Stomach (tissue), 8 donors: ENCODE measurements at regions not wholly inside any gene's neighbourhood (a gene's known extent, or its start where the extent isn't known, plus 50 kb on each side); places are given as distances from the start of the nearest gene placed in this dataset.

Experiments
- DNase-seq, 2 donors: peaks; one replicate each; pipeline versions ENCODE4 v3.0.0 to v3.0.0-alpha.2; 2013 to 2019
- H3K27ac ChIP-seq, 5 donors: fragments of 200-600 bp in 4 of 5; sonication (generic) in 4 of 5; one replicate each; pipeline ENCODE4 v1.5.1; 2013 to 2019; ENCODE audit warnings: mild to moderate bottlenecking in 1 of 5, moderate library complexity in 1 of 5
- H3K27me3 ChIP-seq, 3 donors: fragments of 200-600 bp; sonication (generic); one replicate each; pipeline ENCODE4 v1.5.1; 2017 to 2019; ENCODE audit warnings: mixed run types in 1 of 3
- H3K36me3 ChIP-seq, 4 donors: fragments of 200-600 bp; sonication (generic); 1 replicate in 3 of 4; 2 replicates in 1 of 4; pipeline ENCODE4 v1.5.1; 2016 to 2019
- H3K4me1 ChIP-seq, 4 donors: fragments of 200-600 bp; sonication (generic); one replicate each; pipeline ENCODE4 v1.5.1; 2016 to 2019
- H3K4me3 ChIP-seq, 4 donors: fragments of 200-600 bp; sonication (generic) in 3 of 4; one replicate each; pipeline ENCODE4 v1.5.1; 2016 to 2019; ENCODE audit warnings: mild to moderate bottlenecking in 1 of 4
- H3K9me3 ChIP-seq, 4 donors: fragments of 200-600 bp; sonication (generic); one replicate each; pipeline ENCODE4 v1.5.1; 2016 to 2019
- CTCF ChIP-seq, 7 experiments: fragments of 450-650 bp in 4 of 7; fragments of 200-600 bp in 3 of 7; sonication (generic) in 3 of 7; IDR thresholded peaks; one replicate each; pipeline ENCODE4 v1.5.1; 2016 to 2019; ENCODE audit warnings: antibody characterized with exemption in 7 of 7, control low read depth in 2 of 7, mild to moderate bottlenecking in 1 of 7
- EP300 ChIP-seq: sonication (generic); formaldehyde crosslinking; IDR thresholded peaks from one replicate; pipeline ENCODE4 v1.6.1; 2017; ENCODE audit warnings: antibody characterized with exemption
- POLR2A ChIP-seq, 4 donors: fragments of 450-650 bp; IDR thresholded peaks; one replicate each; pipeline ENCODE4 v1.6.1; 2016; ENCODE audit warnings: antibody characterized with exemption in 4 of 4, control low read depth in 2 of 4, mild to moderate bottlenecking in 1 of 4, moderate library complexity in 1 of 4
- POLR2AphosphoS5 ChIP-seq, 3 donors: sonication (generic); formaldehyde crosslinking; IDR thresholded peaks; one replicate each; pipeline ENCODE4 v1.6.1; 2016; ENCODE audit warnings: antibody characterized with exemption in 3 of 3
- WGBS, 5 donors: extraction: QIAGEN DNeasy Blood & Tissue Kit in 3 of 5; methylation state at CpG; one replicate each; pipeline versions ENCODE4 v1.1.5 to v1.1.7; 2013 to 2018; 5-methylcytosine and 5-hydroxymethylcytosine counted together
- intact Hi-C: fragments of 100-400 bp; cut with DNase I; formaldehyde crosslinking; loops from one replicate; pipeline ENCODE4 v1.15.1; 2023; ENCODE audit warnings: low total_unique reads
- donor health status: healthy with polysubstance abuse.
- donor health status: Bipolar disorder and iron deficiency.
- donor health status: healthy.

DNA sequence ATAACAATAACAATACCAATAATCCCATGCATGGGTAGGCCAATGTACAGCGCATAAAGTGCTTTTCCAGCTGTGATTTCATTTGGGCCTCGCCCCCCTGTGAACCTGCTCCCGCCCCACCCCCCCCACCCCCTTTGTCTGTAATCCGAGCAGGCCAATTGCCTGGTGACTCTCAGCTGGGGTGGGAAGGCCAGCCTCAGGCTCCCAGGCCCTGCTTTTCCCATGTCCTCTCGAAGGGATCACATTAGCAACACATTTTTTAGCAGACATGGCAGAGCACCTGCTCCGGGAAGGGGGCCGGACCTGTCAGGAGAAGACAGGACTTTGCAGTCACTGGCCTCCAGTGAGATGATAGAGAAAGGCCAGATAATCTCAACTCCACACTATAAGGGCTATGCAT lies 439.3 kb downstream of the RPS24 start:
- TF ChIP-seq EP300 = no peak
- TF ChIP-seq POLR2AphosphoS5 (IDR thresholded peaks at IDR 0.05) = no peak
- Histone ChIP-seq H3K27ac (peak overlapping the region in 1 of 5 donors; percentile 63), H3K36me3 (no peaks in the 10 kb centered on the region), H3K4me1 (peaks cover 0 to 27% (median 13%) of the 10 kb centered on the region in 4 donors), H3K4me3 (no peak overlapping the region), H3K27me3 (no peaks in the 10 kb centered on the region), H3K9me3 (no peaks in the 10 kb centered on the region)
- no peak for DNase-seq
- WGBS, 5 donors = 67 to 79% (median 69%) methylated on average over 7 of the region's 7 CpGs
- intact Hi-C loops = no loop called here

DNA sequence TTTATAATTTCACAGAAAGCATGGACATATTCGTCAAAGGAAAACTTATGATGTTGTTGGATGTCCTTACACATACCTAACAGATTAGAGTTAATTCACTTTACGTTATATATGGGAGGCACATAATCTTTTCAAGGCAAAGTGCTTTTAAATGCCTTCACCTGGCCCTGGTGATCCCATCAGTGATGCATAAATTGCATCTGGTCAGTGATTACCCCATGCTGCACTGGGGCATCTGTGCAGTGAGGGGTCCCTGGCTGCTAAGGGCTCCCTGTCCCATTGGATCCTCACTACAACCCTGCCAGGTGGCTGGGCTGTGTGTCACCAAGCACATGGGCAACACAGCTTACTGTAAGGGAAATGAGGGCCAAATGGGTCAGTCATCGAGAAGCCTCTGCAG lies 441.1 kb downstream of the RPS24 start:
- Histone ChIP-seq H3K4me3 (no peak overlapping the region), H3K27me3 (no peaks in the 10 kb centered on the region), H3K36me3 (no peaks in the 10 kb centered on the region), H3K4me1 (peaks cover 0 to 27% (median 13%) of the 10 kb centered on the region in 4 donors), H3K27ac (no peak overlapping the region), H3K9me3 (no peaks in the 10 kb centered on the region)
- DNase-seq = no peak
- WGBS, 5 donors = 89 to 93% (median 91%) methylated on average over 3 of the region's 3 CpGs
- intact Hi-C loops = no loop called here
- no peak for TF ChIP-seq EP300
- no peak for TF ChIP-seq POLR2AphosphoS5 (IDR thresholded peaks at IDR 0.05)
- no peak for TF ChIP-seq POLR2A (IDR thresholded peaks at IDR 0.05)
- TF ChIP-seq CTCF (IDR thresholded peaks at IDR 0.05) = no peak

DNA sequence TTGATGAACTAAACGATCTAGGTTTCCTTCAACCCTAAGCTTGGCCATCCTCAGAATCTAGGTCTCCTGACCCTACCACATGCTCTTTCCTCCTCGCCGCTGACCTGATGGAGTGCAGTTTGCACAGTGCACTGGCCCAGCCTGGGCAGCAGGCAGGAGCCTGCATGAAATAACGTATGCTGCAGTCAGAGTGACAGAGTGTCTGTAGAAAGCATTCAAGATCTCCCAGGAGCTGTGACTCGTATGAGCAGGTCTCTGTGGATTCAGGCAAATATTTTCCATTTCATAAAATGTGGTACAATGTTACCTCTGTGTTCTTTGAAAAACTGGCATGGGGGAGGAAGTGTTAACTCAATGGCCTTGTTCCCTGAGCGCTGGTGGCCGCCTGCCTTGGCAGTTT lies 441.8 kb downstream of the RPS24 start:
- Histone ChIP-seq H3K4me3 (no peak overlapping the region), H3K4me1 (peaks cover 0 to 24% (median 13%) of the 10 kb centered on the region in 4 donors), H3K27me3 (no peaks in the 10 kb centered on the region), H3K27ac (no peak overlapping the region), H3K9me3 (no peaks in the 10 kb centered on the region), H3K36me3 (no peaks in the 10 kb centered on the region)
- intact Hi-C loops = no loop called here
- 68 to 79% (median 77%) methylated on average over 5 to 7 of the region's 7 CpGs for WGBS, 5 donors
- TF ChIP-seq EP300 = no peak
- no peak for TF ChIP-seq POLR2A (IDR thresholded peaks at IDR 0.05)
- no peak for DNase-seq

DNA sequence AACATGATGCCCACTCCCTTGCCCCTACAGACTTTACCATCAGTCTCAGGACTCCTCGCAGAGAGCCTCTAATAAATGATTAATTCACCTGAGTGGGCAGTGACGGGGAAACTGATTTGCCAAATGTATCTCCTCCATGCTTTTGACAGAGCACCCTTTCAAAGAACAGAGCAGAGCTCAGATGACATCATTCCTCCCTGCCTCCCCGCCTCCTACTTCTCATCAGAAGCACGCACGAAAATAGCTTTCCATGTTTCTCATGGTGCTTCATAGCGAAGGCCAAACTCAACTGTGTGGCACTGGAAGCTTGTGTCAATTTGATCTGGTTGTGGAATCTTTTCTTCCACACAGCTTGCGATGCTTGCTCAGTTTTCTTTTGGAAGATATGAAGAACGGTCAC lies 442.5 kb downstream of the RPS24 start:
- TF ChIP-seq POLR2AphosphoS5 (IDR thresholded peaks at IDR 0.05) = no peak
- TF ChIP-seq POLR2A (IDR thresholded peaks at IDR 0.05) = no peak
- TF ChIP-seq EP300 = no peak
- no peak for TF ChIP-seq CTCF (IDR thresholded peaks at IDR 0.05)
- H3K4me1 ChIP-seq = peaks cover 0 to 17% (median 9%) of the 10 kb centered on the region in 4 donors
- WGBS, 5 donors = 84 to 94% (median 89%) methylated on average over 8 of the region's 8 CpGs
- H3K9me3 ChIP-seq = no peaks in the 10 kb centered on the region
- no peak overlapping the region for H3K4me3 ChIP-seq
- intact Hi-C loops = no loop called here
- DNase-seq = peak in 1 of 2 donors; percentile 40
- no peaks in the 10 kb centered on the region for H3K27me3 ChIP-seq
- H3K27ac ChIP-seq = no peak overlapping the region
- no peaks in the 10 kb centered on the region for H3K36me3 ChIP-seq

GRCh38 chr10:78476844-78477243 lies 443.2 kb downstream of the RPS24 start:
- TF ChIP-seq EP300 (no peak), POLR2A (IDR thresholded peaks at IDR 0.05) (no peak), CTCF (IDR thresholded peaks at IDR 0.05) (no peak), POLR2AphosphoS5 (IDR thresholded peaks at IDR 0.05) (no peak)
- H3K27ac ChIP-seq = no peak overlapping the region
- no peaks in the 10 kb centered on the region for H3K9me3 ChIP-seq
- no peaks in the 10 kb centered on the region for H3K27me3 ChIP-seq
- peaks cover 0 to 12% (median 7%) of the 10 kb centered on the region in 4 donors for H3K4me1 ChIP-seq
- H3K4me3 ChIP-seq = no peak overlapping the region
- 69 to 79% (median 71%) methylated on average over 6 of the region's 6 CpGs for WGBS, 5 donors
- DNase-seq = no peak
- intact Hi-C loops = no loop called here
- no peaks in the 10 kb centered on the region for H3K36me3 ChIP-seq
